Tongue (tissue), 1 donor: ENCODE measurements at regions not wholly inside any gene's neighbourhood (a gene's known extent, or its start where the extent isn't known, plus 50 kb on each side); places are given as distances from the start of the nearest gene placed in this dataset.
"Not testable (repeated sequence)": the region's sequence is repeated elsewhere in the genome, so short reads cannot be mapped to it uniquely, and the experiment has no call there.

Source experiments
- DNase-seq: peaks from one replicate; pipeline ENCODE4 v3.0.0-alpha.2; 2015

DNA sequence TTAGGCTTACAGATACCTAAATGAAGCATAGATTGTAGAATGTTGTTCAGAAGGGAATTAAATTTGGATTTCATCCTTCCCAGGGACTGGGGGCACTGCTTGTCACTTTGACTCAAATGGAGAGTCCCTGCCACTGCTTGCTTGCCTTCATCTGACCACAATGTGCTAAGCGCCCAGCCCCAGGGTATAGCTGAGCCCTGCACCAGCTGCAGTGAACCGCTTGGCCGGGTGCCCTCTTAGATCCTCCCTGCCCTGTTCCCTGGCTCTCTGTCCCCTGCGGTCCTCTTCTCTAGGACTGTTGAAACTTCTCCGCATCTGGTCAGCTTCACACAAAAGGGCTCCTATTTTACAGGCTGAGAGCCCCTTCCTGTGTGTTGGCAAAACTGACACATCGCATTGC is 170.9 kb downstream of the BCL2L11 start:
- DNase-seq: not testable (repeated sequence)

DNA sequence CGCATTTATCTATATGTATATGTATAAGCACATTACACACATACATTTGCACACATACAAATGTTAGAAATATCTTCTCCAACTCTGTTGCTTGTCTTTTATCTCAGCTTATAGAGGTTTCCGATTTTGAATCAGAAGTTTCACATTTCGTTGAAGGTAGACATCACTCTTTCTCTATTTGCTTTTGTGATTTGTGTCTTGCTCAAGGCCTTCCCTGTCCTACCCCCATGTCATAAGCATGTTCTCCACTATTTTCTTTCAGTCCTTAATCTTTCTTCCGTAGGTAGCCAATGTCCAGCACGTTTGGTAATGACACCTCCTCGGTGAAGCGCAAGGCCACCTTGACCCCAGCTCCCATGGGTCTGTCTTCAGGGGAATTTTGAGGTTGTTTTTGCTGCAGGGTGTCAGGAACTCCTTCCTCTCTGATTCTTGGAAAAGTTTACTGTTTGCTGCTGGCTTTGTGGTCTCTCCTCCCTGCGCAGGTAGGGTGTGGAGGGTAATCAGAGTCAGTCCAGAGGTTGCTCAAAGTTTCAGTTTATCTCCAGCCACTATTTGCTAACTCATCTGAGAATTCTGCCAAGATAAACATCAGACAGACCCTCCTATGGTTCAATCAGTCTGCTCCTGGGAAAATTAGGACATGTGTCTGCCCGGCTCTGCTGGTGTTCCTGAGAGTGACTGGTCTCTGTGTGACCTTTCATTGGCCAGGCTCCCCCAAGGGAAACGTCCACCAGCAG is 171.7 kb downstream of the BCL2L11 start:
- DNase-seq: not testable (repeated sequence)

DNA sequence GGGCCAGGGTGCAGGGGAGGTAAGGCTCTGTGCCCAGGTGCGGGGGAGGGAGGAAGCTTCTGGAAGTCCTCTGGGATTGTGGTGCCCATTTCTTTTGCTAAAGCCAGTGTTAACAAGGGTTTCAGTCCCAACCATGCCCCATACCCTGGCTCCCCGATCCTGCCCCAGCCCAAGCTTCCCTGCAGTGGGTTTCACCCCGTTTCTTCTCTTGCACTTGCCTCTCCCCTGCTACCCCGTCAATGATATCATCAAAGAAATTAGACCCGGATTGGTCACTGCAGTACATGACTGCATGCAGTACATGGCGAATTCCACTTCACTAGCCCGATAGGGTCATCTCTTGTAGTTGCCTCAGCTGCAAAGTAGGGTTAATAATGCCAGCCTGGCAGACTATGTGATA is 174.0 kb downstream of the BCL2L11 start:
- DNase-seq: not testable (repeated sequence)

DNA sequence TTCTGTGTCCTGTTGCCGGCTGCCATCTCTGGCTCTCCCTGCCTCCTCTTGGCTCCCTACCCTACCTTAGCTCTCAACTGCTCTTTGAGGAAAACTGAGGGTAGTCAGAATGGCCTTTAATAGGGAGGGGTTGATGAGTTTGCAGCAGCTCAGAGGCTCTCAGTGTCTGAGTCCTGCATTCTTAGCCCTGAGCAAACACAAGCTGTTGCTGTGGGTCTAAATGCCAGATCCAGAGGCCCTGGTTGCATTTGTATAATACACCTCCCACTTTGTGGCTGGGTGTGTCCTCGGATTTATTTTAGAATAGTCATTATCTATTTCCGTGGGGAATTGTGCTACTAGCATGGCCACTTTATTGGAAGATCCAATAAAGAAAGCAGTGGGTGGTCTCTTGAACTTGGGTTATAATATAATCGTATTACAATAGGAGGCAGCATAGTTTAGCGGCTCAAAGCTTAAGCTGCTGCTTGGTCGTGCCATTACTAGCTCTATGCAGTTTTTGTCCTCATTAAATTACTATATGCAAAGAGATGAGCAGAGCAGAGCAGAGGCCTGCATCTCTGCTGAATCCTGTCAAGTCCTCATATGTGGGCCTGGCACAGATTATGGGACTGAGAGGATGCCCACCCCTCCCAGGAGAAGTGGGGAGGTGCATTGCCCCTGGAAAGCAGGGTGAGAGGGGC is 175.5 kb downstream of the BCL2L11 start:
- not testable (repeated sequence) for DNase-seq

DNA sequence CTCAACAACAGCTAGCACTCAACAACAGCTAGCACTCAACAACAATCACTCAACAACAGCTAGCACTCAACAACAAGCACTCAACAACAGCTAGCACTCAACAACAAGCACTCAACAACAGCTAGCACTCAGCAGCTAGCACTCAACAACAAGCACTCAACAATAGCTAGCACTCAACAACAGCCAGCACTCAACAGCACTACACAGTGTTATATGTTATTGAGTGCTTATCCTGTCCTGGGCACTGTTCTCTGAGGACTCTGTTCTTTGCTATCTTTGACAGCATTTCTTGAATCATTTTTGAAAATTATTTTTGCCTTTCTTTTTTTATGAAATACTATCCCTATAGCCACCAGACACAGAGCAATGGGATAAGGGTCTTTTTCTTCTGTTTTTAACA is 176.4 kb downstream of the BCL2L11 start:
- not testable (repeated sequence) for DNase-seq

DNA sequence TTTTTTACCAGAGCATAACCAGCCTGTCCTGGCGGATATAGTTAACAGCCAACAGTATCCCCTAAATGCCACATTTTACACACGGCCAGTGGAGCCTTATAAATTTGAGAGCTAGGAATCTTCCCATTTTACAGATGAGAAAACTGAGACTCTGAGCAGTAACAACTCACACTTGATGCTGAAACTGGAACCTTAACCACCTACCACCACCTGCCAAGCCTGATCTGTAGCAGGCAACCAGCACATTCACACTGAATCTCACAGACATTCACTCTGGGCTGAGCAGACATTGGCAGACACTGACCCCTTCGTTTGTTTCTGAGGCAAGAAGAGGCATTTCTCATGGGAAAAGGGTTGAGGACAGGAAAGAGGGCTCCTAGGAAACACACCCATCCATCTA is 178.2 kb downstream of the BCL2L11 start:
- DNase-seq: not testable (repeated sequence)

DNA sequence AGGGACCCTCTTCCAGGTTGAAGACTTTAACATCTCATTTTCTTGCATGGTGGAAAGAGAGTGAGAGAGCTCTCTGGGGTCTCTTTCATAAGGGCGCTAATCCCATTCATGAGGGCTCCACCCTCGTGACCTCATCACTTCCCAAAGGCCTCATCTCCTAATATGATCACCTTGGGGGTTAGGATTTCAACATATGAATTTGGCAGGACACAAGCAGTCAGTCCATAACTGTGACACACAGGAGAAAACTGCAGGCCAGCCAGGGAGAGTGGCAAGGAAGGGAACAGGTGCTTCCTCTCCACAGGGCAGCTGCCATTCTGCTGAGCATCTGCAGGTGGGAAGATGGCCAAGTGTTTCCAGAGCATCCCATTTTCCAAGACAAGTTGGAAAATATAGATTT is 178.9 kb downstream of the BCL2L11 start:
- DNase-seq: not testable (repeated sequence)

DNA sequence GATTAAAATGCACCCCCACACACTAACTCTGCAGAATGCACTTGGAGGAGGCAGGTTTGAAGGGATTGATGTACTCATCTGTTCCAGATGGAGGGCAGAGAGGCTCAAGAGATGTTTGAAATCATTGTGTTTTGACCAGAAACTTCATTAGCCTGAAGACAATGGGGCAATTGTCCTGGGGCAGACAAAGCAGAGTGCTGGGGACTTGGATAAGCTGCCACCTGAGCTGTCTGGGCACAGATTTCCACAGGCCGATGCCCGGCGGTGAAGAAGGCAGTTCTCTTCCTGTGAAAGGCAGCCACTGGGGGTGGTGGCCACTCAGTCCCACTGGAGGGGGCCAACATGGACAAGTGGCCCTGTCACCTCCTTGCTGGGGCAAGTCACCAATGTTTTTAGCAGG is 181.0 kb downstream of the BCL2L11 start:
- DNase-seq: not testable (repeated sequence)

DNA sequence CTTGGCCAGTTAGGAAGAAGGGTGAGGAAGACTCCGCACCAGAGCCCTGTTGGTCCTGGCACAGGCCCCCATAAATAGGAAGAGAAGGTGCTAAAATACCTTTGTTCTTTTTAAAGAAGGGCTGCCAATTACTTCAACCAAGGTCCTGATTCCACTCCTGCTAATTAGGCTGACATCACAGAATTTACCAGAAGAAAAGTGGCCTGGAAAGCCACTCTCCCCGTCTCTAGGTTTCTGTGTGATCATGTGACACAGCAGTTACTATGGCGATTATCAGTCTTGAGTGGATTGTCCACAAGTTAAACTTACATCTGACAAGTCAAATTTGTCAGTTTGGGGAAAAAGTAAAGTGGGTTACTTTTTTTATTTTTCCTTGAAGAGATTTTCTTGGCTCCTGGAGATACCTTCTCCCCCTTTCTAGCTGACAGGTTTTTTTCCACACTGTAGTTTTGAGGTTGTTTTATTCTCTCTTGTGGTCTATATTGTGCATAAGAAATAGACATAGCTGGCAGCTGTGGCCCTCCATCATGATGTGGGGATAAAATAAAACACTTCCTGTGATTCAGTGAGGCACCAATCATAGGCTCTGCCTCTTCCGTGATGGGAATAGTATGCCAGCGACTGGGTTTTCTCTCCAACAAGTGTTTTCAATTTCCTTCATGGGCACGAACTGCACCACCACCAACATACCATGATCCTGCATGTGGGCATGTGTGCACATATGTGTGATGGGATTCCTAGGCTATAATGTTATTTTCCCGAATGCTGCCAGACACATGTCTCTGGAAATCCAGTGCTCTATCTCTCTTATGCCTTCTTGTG is 181.9 kb downstream of the BCL2L11 start:
- not testable (repeated sequence) for DNase-seq

DNA sequence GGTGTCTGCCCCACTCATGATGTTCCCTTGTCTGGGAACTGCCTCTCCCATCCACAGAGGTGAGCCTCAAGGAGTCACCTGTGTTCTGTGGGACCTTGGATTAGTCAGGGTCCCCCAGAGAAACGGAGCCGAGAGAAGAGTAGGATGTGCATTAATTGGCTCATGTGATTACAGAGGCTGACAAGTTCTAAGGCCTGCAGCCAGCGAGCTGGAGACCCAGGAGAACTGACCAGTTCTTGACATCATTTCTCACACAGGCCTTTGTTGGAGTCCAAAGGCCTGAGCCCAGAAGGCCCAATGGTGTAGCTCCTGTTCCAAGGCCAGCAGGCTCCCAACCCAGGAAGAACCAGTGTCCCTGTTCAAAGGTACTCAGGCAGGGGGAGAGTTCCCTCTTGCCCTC is 186.6 kb downstream of the BCL2L11 start:
- not testable (repeated sequence) for DNase-seq

DNA sequence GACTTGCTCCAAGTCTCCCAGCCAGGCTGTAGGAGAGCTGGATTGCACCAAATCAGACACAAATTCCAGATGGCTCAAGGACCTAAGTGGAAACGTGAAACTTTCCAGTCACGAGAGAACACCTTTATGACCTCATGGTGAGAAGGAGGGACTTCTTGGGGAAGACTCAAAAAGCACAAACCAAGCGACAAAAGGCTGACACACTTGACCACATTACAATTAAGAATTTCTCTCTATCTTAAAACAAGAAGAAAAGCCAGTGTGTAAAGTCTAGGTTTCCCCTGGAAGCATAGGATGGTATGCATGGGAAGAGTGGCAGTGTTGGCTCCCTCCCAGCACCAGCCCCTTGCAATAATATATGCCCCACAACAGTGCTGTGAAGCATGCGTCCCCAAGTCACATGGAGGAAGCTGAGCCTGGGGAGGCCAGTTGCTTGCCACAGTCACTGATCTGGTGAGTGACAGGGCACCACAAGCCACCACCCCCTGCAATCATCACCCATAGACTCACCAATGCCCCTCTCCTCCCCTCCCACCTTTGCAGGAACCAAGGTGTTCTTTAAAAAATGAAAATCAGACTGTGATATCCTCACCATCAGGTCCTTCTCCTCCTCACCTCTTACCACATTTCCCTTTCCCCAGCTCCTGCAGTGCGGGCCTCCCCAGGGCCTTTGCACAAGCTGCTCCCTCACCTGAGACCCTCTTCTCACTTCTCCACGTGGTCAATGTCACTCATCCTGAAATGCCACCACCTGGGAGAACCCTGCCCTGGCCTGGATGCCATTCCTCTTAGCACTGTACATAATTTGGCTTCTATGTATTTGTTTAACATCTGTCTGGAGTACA is 188.7 kb downstream of the BCL2L11 start:
- not testable (repeated sequence) for DNase-seq

DNA sequence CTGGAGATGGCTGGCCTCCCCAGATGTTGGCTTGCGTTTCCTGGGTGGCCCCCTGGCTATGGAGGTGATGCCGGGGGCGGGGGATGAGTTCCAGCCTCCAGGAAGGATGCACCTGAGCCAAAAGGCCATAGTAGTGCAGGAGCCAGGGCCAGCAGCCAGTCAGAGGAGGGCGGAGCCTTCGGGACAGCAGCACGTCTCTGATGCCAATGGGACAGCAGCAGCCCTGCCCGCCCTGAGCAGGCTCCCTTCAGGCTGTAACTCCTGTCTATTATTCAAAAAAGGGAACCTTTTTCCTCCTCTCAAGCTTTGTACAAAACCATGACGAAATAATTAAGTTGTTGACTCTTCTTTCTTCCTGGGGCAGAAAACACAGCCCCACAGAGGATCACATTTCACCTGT is 189.7 kb downstream of the BCL2L11 start:
- DNase-seq: not testable (repeated sequence)

DNA sequence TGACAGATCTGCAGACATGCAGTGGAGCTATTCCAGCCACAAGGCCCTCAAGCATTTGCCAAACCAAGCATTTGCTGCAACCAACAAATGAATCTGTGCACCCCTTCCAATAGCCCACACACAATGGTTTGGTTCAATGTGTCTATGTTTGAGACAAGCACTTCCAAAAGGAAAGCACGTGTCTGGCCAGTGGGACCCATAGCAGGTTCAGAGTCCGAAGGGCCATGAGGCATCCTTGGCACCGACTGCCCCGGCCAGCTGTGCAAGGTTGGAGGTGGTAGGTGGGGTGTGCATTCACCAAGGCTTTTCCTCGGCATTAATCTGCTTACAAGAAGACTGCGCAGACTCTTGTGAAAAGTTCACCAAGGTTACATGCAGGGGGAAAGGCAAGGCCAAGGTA is 190.9 kb downstream of the BCL2L11 start:
- not testable (repeated sequence) for DNase-seq

DNA sequence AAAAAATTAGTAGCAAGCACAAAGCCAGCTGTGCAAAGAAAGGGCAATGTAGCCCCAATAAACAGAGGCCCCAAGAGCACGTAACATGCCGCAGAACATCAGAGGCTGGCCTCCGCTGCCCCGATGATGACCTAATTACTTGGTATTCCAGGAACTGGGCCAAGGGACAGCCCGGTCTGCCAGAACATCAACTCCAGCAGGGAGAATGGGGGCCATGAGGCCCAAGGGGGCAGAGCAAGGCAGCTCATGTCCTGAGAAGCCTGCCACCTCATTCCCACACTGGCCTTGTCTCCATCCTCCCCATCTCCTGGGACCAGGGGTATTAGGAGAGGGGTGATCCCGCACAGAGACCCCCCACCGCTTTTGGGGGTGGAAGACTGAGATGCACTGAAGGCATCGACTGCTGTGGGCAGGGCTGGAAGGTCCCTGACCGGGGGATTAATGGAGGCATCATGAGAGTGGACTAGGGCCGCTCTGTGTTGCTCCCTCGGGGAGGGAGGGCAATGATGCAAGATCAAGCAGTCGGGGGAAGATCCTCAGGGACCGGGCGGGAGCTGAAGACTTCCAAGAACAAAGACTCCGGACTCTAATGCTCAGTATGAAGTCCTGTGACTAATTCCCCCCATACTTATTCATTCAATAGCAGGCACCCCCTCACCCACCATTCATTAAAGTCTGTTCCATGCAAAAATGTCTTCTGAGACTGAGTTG is 192.3 kb downstream of the BCL2L11 start:
- peak; percentile 22 for DNase-seq

DNA sequence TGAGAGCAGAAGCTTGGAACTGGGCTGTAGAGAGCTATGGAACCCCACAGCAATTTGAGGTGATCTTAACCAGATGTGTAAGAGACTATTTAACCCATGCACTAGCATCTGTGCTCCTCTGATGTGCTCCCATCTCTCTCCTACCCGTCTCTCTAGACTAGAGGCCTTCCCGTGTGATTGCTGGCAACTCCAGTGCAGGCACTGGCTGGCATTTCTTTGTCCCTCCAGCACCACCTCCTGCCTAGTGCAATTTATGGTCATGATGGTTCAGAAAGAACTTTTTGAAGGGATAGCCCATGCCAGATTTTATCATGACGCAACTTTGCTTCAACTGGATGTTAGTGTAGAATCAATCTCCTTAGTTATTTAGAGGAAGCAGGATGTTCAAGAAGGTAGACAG is 193.0 kb downstream of the BCL2L11 start:
- DNase-seq: not testable (repeated sequence)

DNA sequence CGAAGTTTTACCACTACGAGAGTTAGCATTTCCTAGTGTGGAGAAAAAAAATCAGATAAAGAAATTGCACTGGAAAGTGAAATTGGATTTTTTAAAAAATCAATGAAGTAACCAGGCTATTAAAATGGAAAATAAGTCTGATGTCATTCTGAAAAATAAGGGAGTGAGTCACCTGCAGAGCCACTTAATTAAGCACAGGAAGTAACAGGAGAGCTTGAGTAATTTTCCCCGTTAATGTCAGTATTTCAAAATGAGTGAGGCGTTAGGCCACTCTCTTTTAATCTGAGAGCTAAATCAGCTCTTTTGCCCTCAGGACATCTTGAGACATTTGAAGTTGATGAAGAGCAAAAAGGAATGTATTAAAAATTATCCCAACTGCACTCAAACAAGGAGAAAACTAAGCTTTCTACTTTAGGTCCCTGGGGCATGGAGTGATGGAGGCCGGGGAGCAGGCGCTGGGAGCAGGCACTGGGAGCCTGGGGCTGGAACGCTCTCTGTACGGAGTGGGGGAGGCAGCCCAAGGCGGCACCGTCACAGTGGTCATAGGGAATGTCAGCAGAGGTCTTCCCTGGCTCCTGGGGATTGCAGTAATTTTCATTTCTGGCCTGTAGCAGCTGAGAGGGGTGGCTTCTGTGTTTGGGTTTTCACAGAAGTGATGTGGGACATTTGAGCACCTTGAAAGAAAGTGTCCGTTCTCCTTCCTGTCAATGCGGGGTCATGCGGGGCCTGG is 194.6 kb downstream of the BCL2L11 start:
- DNase-seq: not testable (repeated sequence)

DNA sequence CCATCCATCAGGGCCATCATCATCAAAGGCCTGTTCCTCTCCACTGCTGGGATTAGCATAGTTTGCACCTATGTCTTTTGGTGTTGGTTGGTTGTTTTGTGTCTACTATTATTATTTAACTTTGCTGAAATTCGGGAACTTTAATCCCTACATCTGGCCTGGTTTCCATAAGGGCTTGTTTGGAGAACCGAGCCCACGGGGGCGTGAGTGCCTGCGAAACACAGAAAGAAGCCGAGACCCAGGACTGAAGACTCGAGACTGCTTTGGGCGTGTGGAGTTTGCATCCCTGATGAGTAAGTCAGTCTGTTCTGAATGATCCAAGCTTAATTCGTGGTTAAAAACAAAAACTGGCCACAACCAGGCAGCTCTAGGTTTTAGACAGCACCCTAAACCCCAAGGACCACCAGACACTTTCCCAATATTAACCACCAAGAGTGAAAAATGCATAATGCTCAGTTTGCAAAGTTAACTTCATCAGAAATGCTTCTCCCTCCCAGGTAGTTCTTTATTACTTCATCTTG is 195.6 kb downstream of the BCL2L11 start:
- DNase-seq: not testable (repeated sequence)

DNA sequence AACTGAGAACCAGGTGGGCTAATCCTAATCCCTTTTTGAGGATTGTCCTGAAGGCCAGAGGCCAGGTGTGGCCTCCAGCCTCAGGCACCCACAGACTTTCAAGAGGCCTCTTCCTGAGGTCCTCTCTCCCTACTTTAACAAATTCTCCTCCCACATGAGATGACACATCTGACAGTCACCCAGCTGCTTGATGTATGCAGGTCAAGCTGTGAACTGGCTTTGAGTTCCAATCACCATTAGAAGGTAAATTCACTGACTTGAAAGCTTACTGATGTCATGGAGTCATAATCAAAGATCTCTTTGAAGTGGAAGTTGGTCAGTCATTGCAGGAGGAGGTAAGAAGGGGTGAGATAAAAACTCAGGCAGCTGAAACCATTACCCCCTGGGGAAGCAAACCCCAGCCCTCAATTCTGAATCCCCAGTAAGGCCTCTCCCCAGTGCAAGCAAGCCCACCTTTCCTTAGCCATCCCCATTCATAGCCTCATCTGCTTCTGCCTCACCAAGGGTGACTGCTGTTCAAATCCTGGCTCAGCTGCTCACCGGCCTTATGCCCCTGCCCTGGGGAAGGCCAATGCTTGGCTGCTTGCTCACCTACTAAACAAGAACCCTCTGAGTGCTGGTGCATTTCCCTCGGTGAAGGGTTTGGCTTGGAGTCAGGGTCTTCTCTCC is 196.3 kb downstream of the BCL2L11 start:
- not testable (repeated sequence) for DNase-seq

DNA sequence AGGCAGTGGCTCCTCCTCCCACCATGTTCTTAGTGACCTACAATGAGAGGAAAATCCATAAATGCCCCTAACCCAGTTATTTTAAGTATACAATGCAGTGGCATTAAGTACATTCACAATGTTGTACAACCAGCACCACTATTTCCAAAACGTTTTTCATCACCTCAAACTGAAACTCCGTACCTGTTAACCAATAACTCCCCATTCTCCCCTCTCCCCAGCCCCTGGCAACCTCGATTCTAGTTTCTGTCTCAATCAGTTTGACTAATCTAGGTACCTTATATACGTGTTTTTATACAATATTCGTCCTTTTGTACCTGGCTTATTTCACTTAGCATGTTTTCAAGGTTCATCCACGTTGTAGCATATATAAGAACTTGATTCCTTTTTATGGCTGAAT is 198.8 kb downstream of the BCL2L11 start:
- not testable (repeated sequence) for DNase-seq

DNA sequence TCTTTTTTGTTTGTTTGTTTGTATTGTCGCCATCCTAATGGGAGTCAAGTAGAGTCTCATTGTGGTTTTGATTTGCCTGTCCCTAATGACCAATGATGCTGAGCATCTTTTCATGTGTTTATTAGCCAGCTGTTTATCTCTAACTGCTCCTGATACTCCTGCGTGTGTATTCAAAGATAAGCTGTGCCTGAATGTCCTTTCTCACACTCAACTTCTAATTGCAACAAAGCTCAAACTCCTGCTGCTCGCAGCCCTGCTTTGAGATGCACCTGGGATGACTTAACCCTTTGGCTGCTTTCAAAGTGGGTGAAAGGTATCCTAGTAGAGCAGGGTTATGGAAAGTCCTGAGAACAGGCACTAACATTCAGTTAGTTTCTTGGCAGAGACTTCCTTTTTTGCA is 199.6 kb downstream of the BCL2L11 start:
- DNase-seq: not testable (repeated sequence)
